HG02852 (cell line): ENCODE measurements at regions not wholly inside any gene's neighbourhood (a gene's known extent, or its start where the extent isn't known, plus 50 kb on each side); places are given as distances from the start of the nearest gene placed in this dataset.

Source experiments
- ATAC-seq: cut with Tn5 transposase; IDR thresholded peaks from one replicate; pipeline ENCODE4 v1.9.1; 2021; ENCODE audit warnings: mild to moderate bottlenecking, moderate library complexity; ENCODE audit not compliant: unreplicated experiment

- ATAC-seq = no peak
Measured at GRCh38 chr1:212224102-212224501, 61.1 kb upstream of the PPP2R5A start.

- ATAC-seq = no peak
Measured at GRCh38 chr1:212225416-212225815, 59.8 kb upstream of the PPP2R5A start.

GRCh38 chr1:212225871-212226302, 59.3 kb upstream of the PPP2R5A start:
- ATAC-seq = no peak

GRCh38 chr1:212226467-212226866, 58.7 kb upstream of the PPP2R5A start:
- ATAC-seq = no peak

- ATAC-seq = no peak
Measured at GRCh38 chr1:212228076-212228475, 57.1 kb upstream of the PPP2R5A start.

GRCh38 chr1:212228591-212229119, 56.6 kb upstream of the PPP2R5A start:
- no peak for ATAC-seq

GRCh38 chr1:212229654-212230053, 55.6 kb upstream of the PPP2R5A start:
- ATAC-seq = no peak

- no peak for ATAC-seq
Measured at GRCh38 chr1:212230329-212230728, 54.9 kb upstream of the PPP2R5A start.

- no peak for ATAC-seq
Measured at GRCh38 chr1:212231372-212231771, 53.8 kb upstream of the PPP2R5A start.

GRCh38 chr1:212232090-212232489, 53.1 kb upstream of the PPP2R5A start:
- no peak for ATAC-seq

- no peak for ATAC-seq
Measured at GRCh38 chr1:212233321-212233720, 51.9 kb upstream of the PPP2R5A start.

GRCh38 chr1:212234431-212235395, 50.5 kb upstream of the PPP2R5A start:
- peak; percentile 72 for ATAC-seq
